ENCODE measurements at regions not wholly inside any gene's neighbourhood (a gene's known extent, or its start where the extent isn't known, plus 50 kb on each side); places are given as distances from the start of the nearest gene placed in this dataset.
"Not testable (repeated sequence)": the region's sequence is repeated elsewhere in the genome, so short reads cannot be mapped to it uniquely, and the experiment has no call there.

GRCh38 chr6:80489911-80490635 is 383.6 kb downstream of the BCKDHB start:
- no peaks in the 10 kb centered on the region for H4K20me1 ChIP-seq (ENCODE audit: control insufficient read depth, insufficient read depth, low read depth, low read length)
- H3F3A ChIP-seq (ENCODE audit: control insufficient read depth, insufficient read depth), result no peaks in the 10 kb centered on the region
- no peak overlapping the region for H3K4me3 ChIP-seq (ENCODE audit: low read length)
- no peaks in the 10 kb centered on the region for H3K9me2 ChIP-seq (replicated peaks; ENCODE audit: control insufficient read depth, low read length)
- no peaks in the 10 kb centered on the region for H3K4me1 ChIP-seq (ENCODE audit: control insufficient read depth, low read length)
- no peaks in the 10 kb centered on the region for H3K36me3 ChIP-seq (ENCODE audit: control insufficient read depth, low read length)
- TF ChIP-seq EZH2phosphoT487 (IDR thresholded peaks at IDR 0.05; ENCODE audit: borderline replicate concordance, low read length), result no peak
- TF ChIP-seq CTCF (IDR thresholded peaks at IDR 0.05; ENCODE audit: low read depth, low read length, poor library complexity, severe bottlenecking), result no peak
- no peaks in the 10 kb centered on the region for H3K79me2 ChIP-seq (ENCODE audit: control insufficient read depth, low read length)
- no peak overlapping the region for H3K27ac ChIP-seq (ENCODE audit: low read depth, low read length)
- no peak overlapping the region for H3K4me2 ChIP-seq (ENCODE audit: low read length)
- no peaks in the 10 kb centered on the region for H3K27me3 ChIP-seq (ENCODE audit: control insufficient read depth, low read length)
- no peaks in the 10 kb centered on the region for H3K9me3 ChIP-seq (ENCODE audit: control insufficient read depth, insufficient read depth, low read length)

GRCh38 chr6:80488190-80488589 is 381.7 kb downstream of the BCKDHB start:
- no peak overlapping the region for H3K4me2 ChIP-seq (ENCODE audit: low read length)
- no peaks in the 10 kb centered on the region for H3K79me2 ChIP-seq (ENCODE audit: control insufficient read depth, low read length)
- no peaks in the 10 kb centered on the region for H3F3A ChIP-seq (ENCODE audit: control insufficient read depth, insufficient read depth)
- no peaks in the 10 kb centered on the region for H3K36me3 ChIP-seq (ENCODE audit: control insufficient read depth, low read length)
- TF ChIP-seq EZH2phosphoT487 (IDR thresholded peaks at IDR 0.05; ENCODE audit: borderline replicate concordance, low read length), result no peak
- no peak for TF ChIP-seq CTCF (IDR thresholded peaks at IDR 0.05; ENCODE audit: low read depth, low read length, poor library complexity, severe bottlenecking)
- H3K9me3 ChIP-seq (ENCODE audit: control insufficient read depth, insufficient read depth, low read length), result no peaks in the 10 kb centered on the region
- H3K4me3 ChIP-seq (ENCODE audit: low read length), result no peak overlapping the region
- no peaks in the 10 kb centered on the region for H3K27me3 ChIP-seq (ENCODE audit: control insufficient read depth, low read length)
- no peaks in the 10 kb centered on the region for H4K20me1 ChIP-seq (ENCODE audit: control insufficient read depth, insufficient read depth, low read depth, low read length)
- no peaks in the 10 kb centered on the region for H3K9me2 ChIP-seq (replicated peaks; ENCODE audit: control insufficient read depth, low read length)
- no peak overlapping the region for H3K27ac ChIP-seq (ENCODE audit: low read depth, low read length)
- no peaks in the 10 kb centered on the region for H3K4me1 ChIP-seq (ENCODE audit: control insufficient read depth, low read length)

GRCh38 chr6:80485494-80485893 is 379.0 kb downstream of the BCKDHB start:
- not testable (repeated sequence) for H3K9me3 ChIP-seq (ENCODE audit: control insufficient read depth, insufficient read depth, low read length); H3K9me2 ChIP-seq (replicated peaks; ENCODE audit: control insufficient read depth, low read length); H3F3A ChIP-seq (ENCODE audit: control insufficient read depth, insufficient read depth); H3K4me3 ChIP-seq (ENCODE audit: low read length); H4K20me1 ChIP-seq (ENCODE audit: control insufficient read depth, insufficient read depth, low read depth, low read length); H3K4me2 ChIP-seq (ENCODE audit: low read length); H3K4me1 ChIP-seq (ENCODE audit: control insufficient read depth, low read length); H3K36me3 ChIP-seq (ENCODE audit: control insufficient read depth, low read length); H3K27me3 ChIP-seq (ENCODE audit: control insufficient read depth, low read length); H3K79me2 ChIP-seq (ENCODE audit: control insufficient read depth, low read length); H3K27ac ChIP-seq (ENCODE audit: low read depth, low read length)

- Histone ChIP-seq H4K20me1 (ENCODE audit: control insufficient read depth, insufficient read depth, low read depth, low read length) (no peaks in the 10 kb centered on the region), H3K9me2 (replicated peaks; ENCODE audit: control insufficient read depth, low read length) (no peaks in the 10 kb centered on the region), H3F3A (ENCODE audit: control insufficient read depth, insufficient read depth) (no peaks in the 10 kb centered on the region), H3K4me1 (ENCODE audit: control insufficient read depth, low read length) (no peaks in the 10 kb centered on the region), H3K4me3 (ENCODE audit: low read length) (no peak overlapping the region), H3K9me3 (ENCODE audit: control insufficient read depth, insufficient read depth, low read length) (no peaks in the 10 kb centered on the region), H3K4me2 (ENCODE audit: low read length) (no peak overlapping the region), H3K27me3 (ENCODE audit: control insufficient read depth, low read length) (no peaks in the 10 kb centered on the region), H3K36me3 (ENCODE audit: control insufficient read depth, low read length) (no peaks in the 10 kb centered on the region), H3K27ac (ENCODE audit: low read depth, low read length) (no peak overlapping the region), H3K79me2 (ENCODE audit: control insufficient read depth, low read length) (no peaks in the 10 kb centered on the region)
- no peak for TF ChIP-seq CTCF (IDR thresholded peaks at IDR 0.05; ENCODE audit: low read depth, low read length, poor library complexity, severe bottlenecking)
- no peak for TF ChIP-seq EZH2phosphoT487 (IDR thresholded peaks at IDR 0.05; ENCODE audit: borderline replicate concordance, low read length)
Measured at GRCh38 chr6:80482056-80482455, 375.6 kb downstream of the BCKDHB start.

All from DOHH2 (cell line).